PFSK-1 (cell line): ENCODE measurements at regions not wholly inside any gene's neighbourhood (a gene's known extent, or its start where the extent isn't known, plus 50 kb on each side); places are given as distances from the start of the nearest gene placed in this dataset.

ENCODE experiments used
- FOXP2 ChIP-seq: optimal IDR thresholded peaks from 2 replicates; pipeline ENCODE3; 2011; ENCODE audit warnings: borderline replicate concordance, control low read depth, inconsistent platforms; ENCODE audit not compliant: insufficient read depth; ENCODE audit errors: extremely low read length, extremely low read depth
- POLR2AphosphoS5 ChIP-seq: IDR thresholded peaks from 2 replicates; pipeline ENCODE4 v1.6.1; 2012; ENCODE audit warnings: low read depth, mild to moderate bottlenecking, control low read depth, low read length, moderate library complexity
- REST ChIP-seq, 2 experiments: IDR thresholded peaks; 2 replicates each; pipeline versions ENCODE4 v1.6.1 to v1.8.0; 2011 to 2012; ENCODE audit warnings: low read depth in 2 of 2, low read length in 2 of 2, control low read depth in 1 of 2, inconsistent platforms in 1 of 2, mild to moderate bottlenecking in 1 of 2, moderate library complexity in 1 of 2; ENCODE audit not compliant: insufficient read depth in 1 of 2
- SIN3A ChIP-seq: IDR thresholded peaks from 2 replicates; pipeline ENCODE4 v1.6.1; 2012; ENCODE audit warnings: mild to moderate bottlenecking, low read length, moderate library complexity, borderline replicate concordance; ENCODE audit not compliant: insufficient read depth

- TF ChIP-seq REST (IDR thresholded peaks at IDR 0.05; ENCODE audit: insufficient read depth in 1 of 2, low read depth in 2 of 2, low read length in 2 of 2) (no peak), POLR2AphosphoS5 (no peak), FOXP2 (no peak), SIN3A (no peak)
These were observed 470.6 kb upstream of the MPDZ start for GRCh38 chr9:13750061-13750460.
